ENCODE measurements at regions not wholly inside any gene's neighbourhood (a gene's known extent, or its start where the extent isn't known, plus 50 kb on each side); places are given as distances from the start of the nearest gene placed in this dataset.

DNA sequence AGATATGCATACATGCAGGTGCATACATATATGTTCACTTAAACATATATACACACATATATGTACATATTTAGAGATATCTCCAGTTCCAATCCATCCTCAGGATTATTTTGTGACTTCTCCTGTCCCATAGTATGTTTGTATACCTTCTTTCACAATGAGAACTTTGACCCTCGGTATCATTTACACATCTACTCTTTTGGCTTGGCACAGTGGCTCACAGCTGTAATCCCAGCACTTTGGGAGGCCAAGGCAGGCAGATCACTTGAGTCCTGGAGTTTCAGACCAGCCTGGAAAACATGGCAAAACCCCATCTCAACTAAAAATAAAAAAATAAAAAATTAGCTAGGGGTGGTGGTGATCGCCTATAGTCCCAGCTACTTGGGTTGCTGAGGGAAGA, 148.1 kb upstream of the CCL2 start:
- ATAC-seq (ENCODE audit: insufficient read depth, low FRiP score), result no peak

DNA sequence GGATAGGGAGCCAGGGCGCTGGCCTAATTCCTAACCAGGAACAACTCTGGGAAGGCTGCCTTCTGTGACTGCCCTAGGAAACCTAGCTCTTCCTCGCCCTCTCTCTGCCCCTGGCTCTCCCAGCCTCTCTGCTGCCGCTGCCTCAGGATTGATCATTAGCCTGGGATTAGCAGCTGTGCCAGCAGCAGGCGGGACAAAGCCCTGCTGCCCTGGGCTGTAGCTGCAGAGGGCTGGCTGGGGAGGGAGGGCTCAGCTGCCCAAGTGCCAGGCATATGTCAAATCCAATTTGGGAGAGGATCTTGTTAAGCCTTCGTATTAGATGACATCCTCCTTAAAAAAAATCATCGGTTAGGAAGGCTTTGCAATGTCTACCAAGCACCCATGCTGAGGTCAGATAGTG, 144.8 kb upstream of the CCL2 start:
- ATAC-seq (ENCODE audit: insufficient read depth, low FRiP score) (no peak), DNase-seq (peak in 1 of 3 donors; percentile 0)
- Histone ChIP-seq H3K9me3 (ENCODE audit: control insufficient read depth in 4 of 4, insufficient read depth in 3 of 4, low read length in 3 of 4) (peaks cover 0 to 2% (median 0%) of the 10 kb centered on the region in 4 donors), H3K4me3 (no peak overlapping the region), H3K36me3 (ENCODE audit: control insufficient read depth in 4 of 4, insufficient read depth in 4 of 4, low read length in 4 of 4) (no peaks in the 10 kb centered on the region), H3K9ac (ENCODE audit: insufficient read depth in 1 of 2, low read length in 2 of 2) (no peak overlapping the region), H3K27ac (ENCODE audit: low read depth in 1 of 2, low read length in 1 of 2) (no peak overlapping the region), H3K4me1 (ENCODE audit: control insufficient read depth in 5 of 5, insufficient read depth in 5 of 5, low read length in 5 of 5) (no peaks in the 10 kb centered on the region), H3K27me3 (ENCODE audit: control insufficient read depth in 3 of 3, insufficient read depth in 3 of 3, low read length in 2 of 3) (peaks cover 2 to 13% (median 5%) of the 10 kb centered on the region in 3 donors)
- TF ChIP-seq, protein P1, sequence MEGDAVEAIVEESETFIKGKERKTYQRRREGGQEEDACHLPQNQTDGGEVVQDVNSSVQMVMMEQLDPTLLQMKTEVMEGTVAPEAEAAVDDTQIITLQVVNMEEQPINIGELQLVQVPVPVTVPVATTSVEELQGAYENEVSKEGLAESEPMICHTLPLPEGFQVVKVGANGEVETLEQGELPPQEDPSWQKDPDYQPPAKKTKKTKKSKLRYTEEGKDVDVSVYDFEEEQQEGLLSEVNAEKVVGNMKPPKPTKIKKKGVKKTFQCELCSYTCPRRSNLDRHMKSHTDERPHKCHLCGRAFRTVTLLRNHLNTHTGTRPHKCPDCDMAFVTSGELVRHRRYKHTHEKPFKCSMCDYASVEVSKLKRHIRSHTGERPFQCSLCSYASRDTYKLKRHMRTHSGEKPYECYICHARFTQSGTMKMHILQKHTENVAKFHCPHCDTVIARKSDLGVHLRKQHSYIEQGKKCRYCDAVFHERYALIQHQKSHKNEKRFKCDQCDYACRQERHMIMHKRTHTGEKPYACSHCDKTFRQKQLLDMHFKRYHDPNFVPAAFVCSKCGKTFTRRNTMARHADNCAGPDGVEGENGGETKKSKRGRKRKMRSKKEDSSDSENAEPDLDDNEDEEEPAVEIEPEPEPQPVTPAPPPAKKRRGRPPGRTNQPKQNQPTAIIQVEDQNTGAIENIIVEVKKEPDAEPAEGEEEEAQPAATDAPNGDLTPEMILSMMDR (IDR thresholded peaks at IDR 0.05; ENCODE audit: control extremely low read depth, extremely low read depth), result no peak
- 61 to 68% methylated on average over 6 of the region's 6 CpGs for WGBS, 2 donors

More for the DNA sequence above, 148.1 kb upstream of the CCL2 start:
- Histone ChIP-seq H3K36me3 (ENCODE audit: control insufficient read depth in 4 of 4, insufficient read depth in 4 of 4, low read length in 4 of 4) (no peaks in the 10 kb centered on the region), H3K4me3 (no peak overlapping the region), H3K9me3 (ENCODE audit: control insufficient read depth in 4 of 4, insufficient read depth in 3 of 4, low read length in 3 of 4) (no peaks in the 10 kb centered on the region), H3K9ac (ENCODE audit: insufficient read depth in 1 of 2, low read length in 2 of 2) (no peak overlapping the region), H3K4me1 (ENCODE audit: control insufficient read depth in 5 of 5, insufficient read depth in 5 of 5, low read length in 5 of 5) (no peaks in the 10 kb centered on the region), H3K27ac (ENCODE audit: low read depth in 1 of 2, low read length in 1 of 2) (no peak overlapping the region), H3K27me3 (ENCODE audit: control insufficient read depth in 3 of 3, insufficient read depth in 3 of 3, low read length in 2 of 3) (peaks cover 2 to 10% (median 5%) of the 10 kb centered on the region in 3 donors)
- WGBS, 2 donors, result 90 to 95% methylated on average over 2 of the region's 2 CpGs
- TF ChIP-seq, protein P1 (IDR thresholded peaks at IDR 0.05; ENCODE audit: control extremely low read depth, extremely low read depth), result no peak
- DNase-seq, result no peak

DNA sequence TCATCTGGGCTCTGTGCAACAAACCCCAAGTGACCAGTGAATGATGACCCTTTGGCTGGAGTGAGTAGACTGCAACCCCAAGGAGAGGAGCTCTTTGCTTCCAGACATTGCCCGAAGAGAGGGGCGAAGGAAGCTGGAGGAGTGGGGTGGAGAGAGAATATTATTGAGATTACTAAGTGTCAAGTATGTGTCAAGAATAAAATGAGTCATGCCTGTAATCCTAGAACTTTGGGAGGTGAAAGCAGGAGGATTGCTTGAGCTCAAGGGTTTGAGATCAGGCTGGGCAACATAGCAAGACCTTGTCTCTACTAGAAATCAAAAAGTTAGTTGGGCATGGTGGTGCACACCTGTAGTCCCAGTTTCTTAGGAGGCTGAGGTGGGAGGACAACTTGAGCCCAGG, 142.0 kb upstream of the CCL2 start:
- H3K9ac ChIP-seq (ENCODE audit: insufficient read depth in 1 of 2, low read length in 2 of 2), result no peak overlapping the region
- no peaks in the 10 kb centered on the region for H3K36me3 ChIP-seq (ENCODE audit: control insufficient read depth in 4 of 4, insufficient read depth in 4 of 4, low read length in 4 of 4)
- WGBS, 2 donors, result 82 to 98% methylated on average over 2 of the region's 2 CpGs
- TF ChIP-seq, protein P1 (IDR thresholded peaks at IDR 0.05; ENCODE audit: control extremely low read depth, extremely low read depth), result no peak
- H3K4me3 ChIP-seq, result no peak overlapping the region
- no peak overlapping the region for H3K27ac ChIP-seq (ENCODE audit: low read depth in 1 of 2, low read length in 1 of 2)
- H3K9me3 ChIP-seq (ENCODE audit: control insufficient read depth in 4 of 4, insufficient read depth in 3 of 4, low read length in 3 of 4), result peaks cover 0 to 2% (median 0%) of the 10 kb centered on the region in 4 donors
- no peaks in the 10 kb centered on the region for H3K4me1 ChIP-seq (ENCODE audit: control insufficient read depth in 5 of 5, insufficient read depth in 5 of 5, low read length in 5 of 5)
- ATAC-seq (ENCODE audit: insufficient read depth, low FRiP score) (no peak), DNase-seq (no peak)
- H3K27me3 ChIP-seq (ENCODE audit: control insufficient read depth in 3 of 3, insufficient read depth in 3 of 3, low read length in 2 of 3), result peaks cover 0 to 9% (median 5%) of the 10 kb centered on the region in 3 donors

DNA sequence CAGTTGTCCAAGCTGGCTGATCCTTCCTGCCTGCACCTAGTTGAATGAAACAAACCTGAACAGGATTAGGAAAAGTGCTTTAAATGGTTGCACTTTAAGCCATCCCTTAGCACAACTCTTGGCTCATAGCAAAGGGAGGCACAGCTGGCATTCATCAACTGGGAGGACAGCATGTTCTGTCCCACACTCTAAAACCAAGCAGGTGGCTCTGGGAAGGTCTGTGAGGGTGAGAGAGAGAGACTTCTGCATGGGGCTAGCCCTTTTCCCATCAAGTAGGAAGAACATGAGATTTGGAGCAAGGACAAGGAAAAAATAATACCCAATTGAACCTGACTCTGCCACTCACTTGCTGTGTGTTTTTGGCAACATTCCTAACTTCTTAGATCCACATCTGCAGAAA, 140.9 kb upstream of the CCL2 start:
- H3K9ac ChIP-seq (ENCODE audit: insufficient read depth in 1 of 2, low read length in 2 of 2), result no peak overlapping the region
- H3K27me3 ChIP-seq (ENCODE audit: control insufficient read depth in 3 of 3, insufficient read depth in 3 of 3, low read length in 2 of 3), result peaks cover 0 to 9% (median 5%) of the 10 kb centered on the region in 3 donors
- H3K4me3 ChIP-seq, result no peak overlapping the region
- ATAC-seq (ENCODE audit: insufficient read depth, low FRiP score), result no peak
- TF ChIP-seq, protein P1 (IDR thresholded peaks at IDR 0.05; ENCODE audit: control extremely low read depth, extremely low read depth), result no peak
- no peak overlapping the region for H3K27ac ChIP-seq (ENCODE audit: low read depth in 1 of 2, low read length in 1 of 2)
- no peaks in the 10 kb centered on the region for H3K36me3 ChIP-seq (ENCODE audit: control insufficient read depth in 4 of 4, insufficient read depth in 4 of 4, low read length in 4 of 4)
- H3K9me3 ChIP-seq (ENCODE audit: control insufficient read depth in 4 of 4, insufficient read depth in 3 of 4, low read length in 3 of 4), result peaks cover 0 to 4% (median 0%) of the 10 kb centered on the region in 4 donors
- H3K4me1 ChIP-seq (ENCODE audit: control insufficient read depth in 5 of 5, insufficient read depth in 5 of 5, low read length in 5 of 5), result peaks cover 0 to 2% (median 0%) of the 10 kb centered on the region in 5 donors
- no peak for DNase-seq

Data from lung (tissue), 11 donors.